ENCODE measurements at regions not wholly inside any gene's neighbourhood (a gene's known extent, or its start where the extent isn't known, plus 50 kb on each side); places are given as distances from the start of the nearest gene placed in this dataset.
"Not testable (repeated sequence)": the region's sequence is repeated elsewhere in the genome, so short reads cannot be mapped to it uniquely, and the experiment has no call there.

DNA sequence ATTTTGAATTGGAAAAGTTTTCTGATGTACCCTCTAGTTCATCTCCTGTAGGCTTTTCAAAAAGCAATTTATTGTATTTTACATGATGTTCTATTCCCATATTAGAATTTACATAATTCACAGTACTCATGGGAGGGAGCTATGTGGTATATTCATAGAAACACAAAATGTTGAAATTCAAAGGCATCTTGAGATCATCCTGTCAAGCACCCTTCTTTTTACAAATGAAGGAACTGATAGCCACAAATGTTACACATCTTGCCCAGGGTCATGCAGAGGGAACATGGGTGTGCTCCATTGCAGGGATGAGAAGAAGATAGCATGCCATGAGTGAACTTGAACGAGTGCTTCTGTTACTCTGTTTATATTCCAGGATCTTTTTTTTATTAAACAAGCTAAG, 228.8 kb downstream of the ZNF92 start:
- H3K4me2 ChIP-seq (ENCODE audit: low read depth, low read length); H3K9ac ChIP-seq (ENCODE audit: low read depth, low read length); H4K20me1 ChIP-seq (ENCODE audit: insufficient read depth, low read length); H2BK120ac ChIP-seq (ENCODE audit: low read depth, low read length); ATAC-seq (ENCODE audit: low read depth); H2AK5ac ChIP-seq (ENCODE audit: low read depth, low read length); H3K56ac ChIP-seq (ENCODE audit: extremely low read depth, insufficient read depth, low read length); BruUV-seq (replicated peaks); H2BK20ac ChIP-seq (ENCODE audit: low read depth, low read length); dilution Hi-C loops (cut with HindIII; ENCODE audit: low sequenced_read_pairs, unreplicated experiment); H3K18ac ChIP-seq (ENCODE audit: low read depth, low read length); H2AK9ac ChIP-seq (replicated peaks; ENCODE audit: low read depth, low read length, poor library complexity); H3K23ac ChIP-seq (ENCODE audit: low read depth, low read length); H3K4me3 ChIP-seq (ENCODE audit: insufficient read depth, low read depth, low read length); H2AFZ ChIP-seq (replicated peaks; ENCODE audit: low read length, poor library complexity); H4K91ac ChIP-seq (ENCODE audit: insufficient read depth, low read depth, low read length); intact Hi-C loops (cut with micrococcal nuclease); POLR2A ChIA-PET (ENCODE audit: unreplicated experiment); in situ Hi-C loops (cut with MboI; ENCODE audit: low sequenced_read_pairs); H3K27ac ChIP-seq (ENCODE audit: insufficient read depth, low read length); H3K79me1 ChIP-seq (ENCODE audit: low read depth in 1 of 2, low read length in 2 of 2); H3K14ac ChIP-seq (replicated peaks; ENCODE audit: low read depth, low read length); H3K27me3 ChIP-seq (ENCODE audit: control insufficient read depth, insufficient read depth, low read length); H3K4ac ChIP-seq (ENCODE audit: low read depth, low read length); H4K5ac ChIP-seq (ENCODE audit: low read depth, low read length); H3K9me3 ChIP-seq (ENCODE audit: control insufficient read depth, insufficient read depth, low read length); H3K4me1 ChIP-seq (ENCODE audit: control insufficient read depth, insufficient read depth, low read length); H4K8ac ChIP-seq (ENCODE audit: low read depth in 2 of 2, low read length in 2 of 2); H3K36me3 ChIP-seq (ENCODE audit: control insufficient read depth, insufficient read depth, low read length); H2BK15ac ChIP-seq (ENCODE audit: low read depth, low read length); DNase-seq; H3K9me1 ChIP-seq (ENCODE audit: insufficient read depth, low read length); H2BK5ac ChIP-seq (ENCODE audit: low read depth, low read length, poor library complexity, severe bottlenecking); CTCF ChIA-PET: not testable (repeated sequence)
- no CpG with 5 or more reads among the region's 1 CpG for WGBS, 2 experiments (ENCODE audit: extremely low coverage in 2 of 2, insufficient read length in 1 of 2)

Data from IMR-90 (cell line).